Glutamatergic neuron (in vitro differentiated cells): ENCODE measurements at regions not wholly inside any gene's neighbourhood (a gene's known extent, or its start where the extent isn't known, plus 50 kb on each side); places are given as distances from the start of the nearest gene placed in this dataset.

Experiments
- DNase-seq: peaks from one replicate; pipeline ENCODE4 v3.0.0; 2022
- H3K27ac Mint-ChIP-seq: one replicate; pipeline ENCODE4 v1.8.0; 2020; ENCODE audit warnings: mild to moderate bottlenecking, mixed read lengths, inconsistent platforms; ENCODE audit not compliant: unreplicated experiment
- H3K27me3 Mint-ChIP-seq: one replicate; pipeline ENCODE4 v1.8.0; 2020; ENCODE audit warnings: mild to moderate bottlenecking, moderate library complexity, mixed read lengths, inconsistent platforms; ENCODE audit not compliant: unreplicated experiment
- H3K36me3 Mint-ChIP-seq: one replicate; pipeline ENCODE4 v1.8.0; 2020; ENCODE audit warnings: mild to moderate bottlenecking, mixed read lengths, inconsistent platforms; ENCODE audit not compliant: unreplicated experiment
- H3K4me1 Mint-ChIP-seq: one replicate; pipeline ENCODE4 v1.8.0; 2020; ENCODE audit warnings: mild to moderate bottlenecking, low read depth, mixed read lengths, inconsistent platforms; ENCODE audit not compliant: unreplicated experiment
- H3K4me3 Mint-ChIP-seq: one replicate; pipeline ENCODE4 v1.8.0; 2020; ENCODE audit warnings: mild to moderate bottlenecking, mixed read lengths, inconsistent platforms; ENCODE audit not compliant: unreplicated experiment
- H3K9me3 Mint-ChIP-seq: one replicate; pipeline ENCODE4 v1.8.0; 2020; ENCODE audit warnings: mild to moderate bottlenecking, moderate library complexity, mixed read lengths, inconsistent platforms; ENCODE audit not compliant: unreplicated experiment
- CTCF ChIP-seq: fragments of 200-600 bp; sonication (generic); IDR thresholded peaks from one replicate; pipeline ENCODE4 v1.5.0; 2021; ENCODE audit not compliant: partially characterized antibody, unreplicated experiment

GRCh38 chr9:16120727-16121126, 567.9 kb downstream of the CCDC171 start:
- Mint-ChIP-seq H3K9me3 (no peaks in the 10 kb centered on the region), H3K36me3 (no peaks in the 10 kb centered on the region), H3K4me1 (peaks cover 13% of the 10 kb centered on the region), H3K27ac (no peak overlapping the region), H3K4me3 (no peak overlapping the region), H3K27me3 (no peaks in the 10 kb centered on the region)
- no peak for TF ChIP-seq CTCF
- DNase-seq, result no peak

- Mint-ChIP-seq H3K9me3 (no peaks in the 10 kb centered on the region), H3K4me3 (no peak overlapping the region), H3K4me1 (peaks cover 13% of the 10 kb centered on the region), H3K36me3 (no peaks in the 10 kb centered on the region), H3K27ac (no peak overlapping the region), H3K27me3 (no peaks in the 10 kb centered on the region)
- no peak for TF ChIP-seq CTCF
- DNase-seq, result no peak
Observed at GRCh38 chr9:16121168-16121567, 568.3 kb downstream of the CCDC171 start.

GRCh38 chr9:16121601-16122286, 568.9 kb downstream of the CCDC171 start:
- no peaks in the 10 kb centered on the region for H3K27me3 Mint-ChIP-seq
- no peaks in the 10 kb centered on the region for H3K36me3 Mint-ChIP-seq
- no peak overlapping the region for H3K27ac Mint-ChIP-seq
- no peak overlapping the region for H3K4me3 Mint-ChIP-seq
- TF ChIP-seq CTCF, result no peak
- no peak for DNase-seq
- H3K9me3 Mint-ChIP-seq, result no peaks in the 10 kb centered on the region
- peaks cover 13% of the 10 kb centered on the region for H3K4me1 Mint-ChIP-seq

GRCh38 chr9:16125629-16126028, 572.8 kb downstream of the CCDC171 start:
- Mint-ChIP-seq H3K4me3 (no peak overlapping the region), H3K27me3 (peaks cover 3% of the 10 kb centered on the region), H3K27ac (no peak overlapping the region), H3K9me3 (no peaks in the 10 kb centered on the region), H3K4me1 (no peaks in the 10 kb centered on the region), H3K36me3 (peaks cover 7% of the 10 kb centered on the region)
- TF ChIP-seq CTCF, result no peak
- no peak for DNase-seq

GRCh38 chr9:16126042-16126441, 573.2 kb downstream of the CCDC171 start:
- no peak for TF ChIP-seq CTCF
- no peak for DNase-seq
- Mint-ChIP-seq H3K4me3 (no peak overlapping the region), H3K36me3 (peaks cover 7% of the 10 kb centered on the region), H3K27ac (no peak overlapping the region), H3K4me1 (no peaks in the 10 kb centered on the region), H3K9me3 (no peaks in the 10 kb centered on the region), H3K27me3 (peaks cover 3% of the 10 kb centered on the region)
